H1 (cell line): ENCODE measurements at regions not wholly inside any gene's neighbourhood (a gene's known extent, or its start where the extent isn't known, plus 50 kb on each side); places are given as distances from the start of the nearest gene placed in this dataset.

Experiments
- CTCF ChIA-PET: fragments of 300-600 bp; sonication (Branson Sonifier 250); formaldehyde crosslinking; loops from one replicate; lab custom pipeline; 2021; ENCODE audit not compliant: partially characterized antibody; lab: Charles Lee
- POLR2A ChIA-PET: fragments of 300-600 bp; sonication (Branson Sonifier 250); formaldehyde crosslinking; loops from one replicate; lab custom pipeline; 2021; ENCODE audit warnings: inconsistent platforms; ENCODE audit not compliant: partially characterized antibody; lab: Charles Lee
- DNase-seq, 2 experiments: peaks; one replicate each; pipeline versions ENCODE4 v3.0.0 to v3.0.0-alpha.2; 2010 to 2022; ENCODE audit warnings: low spot score in 2 of 2, low read depth in 1 of 2, mixed read lengths in 1 of 2
- FAIRE-seq: peaks from 2 replicates; lab custom pipeline; 2011; peaks lifted over from hg19 to GRCh38; lab: Jason Lieb, UNC
- H2AFZ ChIP-seq: 2 replicates; pipeline ENCODE4 v1.8.1; 2012; ENCODE audit warnings: low read length, inconsistent platforms
- H2AK5ac ChIP-seq: 2 replicates; pipeline ENCODE4 v1.6.1; 2013; ENCODE audit warnings: low read depth, low read length
- H2BK120ac ChIP-seq: replicated peaks from 2 replicates; pipeline ENCODE3; 2013; ENCODE audit warnings: low read depth, low read length, inconsistent platforms
- H2BK12ac ChIP-seq: 2 replicates; pipeline ENCODE4 v1.6.1; 2013; ENCODE audit warnings: low read depth, low read length
- H2BK15ac ChIP-seq: 2 replicates; pipeline ENCODE4 v1.6.1; 2013; ENCODE audit warnings: low read length
- H2BK20ac ChIP-seq: 2 replicates; pipeline ENCODE4 v1.6.1; 2013; ENCODE audit warnings: low read length
- H2BK5ac ChIP-seq: 2 replicates; pipeline ENCODE4 v1.6.1; 2013; ENCODE audit warnings: low read depth, low read length
- H3K14ac ChIP-seq: 2 replicates; pipeline ENCODE4 v1.6.1; 2013; ENCODE audit warnings: inconsistent platforms; ENCODE audit not compliant: insufficient read length
- H3K18ac ChIP-seq: 2 replicates; pipeline ENCODE4 v1.6.1; 2013; ENCODE audit warnings: low read length; ENCODE audit errors: extremely low read depth
- H3K23ac ChIP-seq: 2 replicates; pipeline ENCODE4 v1.6.1; 2013; ENCODE audit warnings: inconsistent platforms; ENCODE audit not compliant: insufficient read length
- H3K23me2 ChIP-seq: 2 replicates; pipeline ENCODE4 v1.6.1; 2013; ENCODE audit warnings: low read depth, low read length
- H3K27ac ChIP-seq: 2 replicates; pipeline ENCODE4 v1.6.1; 2011; ENCODE audit warnings: low read depth, low read length, inconsistent platforms
- H3K27me3 ChIP-seq, 4 experiments: replicated peaks in 1 of 4; 1 replicate in 1 of 4; 2 replicates in 3 of 4; pipeline versions ENCODE4 v1.6.1 to v1.8.1; 2011 to 2013; ENCODE audit warnings: low read length in 3 of 4, mild to moderate bottlenecking in 3 of 4, inconsistent platforms in 2 of 4, mixed read lengths in 2 of 4, moderate library complexity in 1 of 4; ENCODE audit not compliant: control insufficient read depth in 3 of 4, insufficient read depth in 3 of 4; ENCODE audit errors: extremely low read depth in 1 of 4
- H3K36me3 ChIP-seq, 4 experiments: 2 replicates each; pipeline versions ENCODE4 v1.6.1 to v1.8.1; 2011 to 2013; ENCODE audit warnings: mild to moderate bottlenecking in 4 of 4, low read length in 3 of 4, moderate library complexity in 2 of 4, control low read depth in 1 of 4, inconsistent platforms in 1 of 4; ENCODE audit not compliant: insufficient read depth in 4 of 4, control insufficient read depth in 2 of 4
- H3K4ac ChIP-seq: replicated peaks from 2 replicates; pipeline ENCODE3; 2013; ENCODE audit warnings: low read length, low read depth, mixed read lengths, inconsistent platforms; ENCODE audit not compliant: insufficient read length
- H3K4me1 ChIP-seq, 4 experiments: replicated peaks in 1 of 4; 1 replicate in 1 of 4; 2 replicates in 3 of 4; pipeline versions ENCODE4 v1.6.1 to v1.8.1; 2011 to 2013; ENCODE audit warnings: low read length in 3 of 4, inconsistent platforms in 2 of 4, mixed read lengths in 1 of 4; ENCODE audit not compliant: insufficient read depth in 4 of 4, control insufficient read depth in 3 of 4
- H3K4me2 ChIP-seq, 2 experiments: 2 replicates each; pipeline versions ENCODE4 v1.6.1 to v1.8.1; 2011 to 2013; ENCODE audit warnings: low read depth in 2 of 2, low read length in 2 of 2, control low read depth in 1 of 2, inconsistent platforms in 1 of 2, mild to moderate bottlenecking in 1 of 2; ENCODE audit not compliant: insufficient read depth in 1 of 2
- H3K4me3 ChIP-seq, 4 experiments: fragments of 200-600, 300-600 bp in 1 of 4; sonication (generic), shearing (Covaris generic), sonication (Bioruptor Twin) in 1 of 4; 2 replicates each; pipeline versions ENCODE4 v1.5.1 to v1.8.1; 2011 to 2016; ENCODE audit warnings: low read length in 4 of 4, low read depth in 3 of 4, control low read depth in 2 of 4, inconsistent platforms in 2 of 4, mild to moderate bottlenecking in 2 of 4, mixed read lengths in 1 of 4, moderate library complexity in 1 of 4; ENCODE audit not compliant: insufficient read depth in 2 of 4; ENCODE audit errors: extremely low read depth in 1 of 4
- H3K56ac ChIP-seq: replicated peaks from 2 replicates; pipeline ENCODE3; 2013; ENCODE audit warnings: low read depth, mild to moderate bottlenecking, mixed read lengths, low read length, inconsistent platforms; ENCODE audit not compliant: insufficient read length
- H3K79me1 ChIP-seq: 2 replicates; pipeline ENCODE4 v1.6.1; 2013; ENCODE audit warnings: low read depth, low read length, control low read depth
- H3K79me2 ChIP-seq, 2 experiments: 2 replicates each; pipeline versions ENCODE4 v1.6.1 to v1.8.1; 2012 to 2013; ENCODE audit warnings: low read length in 2 of 2, mild to moderate bottlenecking in 2 of 2, inconsistent platforms in 1 of 2; ENCODE audit not compliant: insufficient read depth in 2 of 2, control insufficient read depth in 1 of 2
- H3K9ac ChIP-seq, 4 experiments: replicated peaks in 1 of 4; 1 replicate in 1 of 4; 2 replicates in 3 of 4; pipeline versions ENCODE4 v1.6.1 to v1.8.1; 2011 to 2013; ENCODE audit warnings: low read depth in 3 of 4, low read length in 3 of 4, control low read depth in 2 of 4, mild to moderate bottlenecking in 2 of 4, moderate library complexity in 2 of 4, inconsistent platforms in 1 of 4; ENCODE audit errors: extremely low read depth in 1 of 4
- H3K9me3 ChIP-seq, 2 experiments: 2 replicates each; pipeline versions ENCODE4 v1.6.1 to v1.8.1; 2012 to 2013; ENCODE audit warnings: mild to moderate bottlenecking in 2 of 2, moderate library complexity in 2 of 2, control low read depth in 1 of 2, inconsistent platforms in 1 of 2, low read depth in 1 of 2, low read length in 1 of 2, mixed read lengths in 1 of 2; ENCODE audit not compliant: insufficient read depth in 2 of 2
- H4K20me1 ChIP-seq, 2 experiments: replicated peaks in 1 of 2; 2 replicates each; pipeline versions ENCODE3 to v1.8.1; 2011 to 2013; ENCODE audit warnings: inconsistent platforms in 2 of 2, low read length in 2 of 2, mild to moderate bottlenecking in 1 of 2; ENCODE audit not compliant: insufficient read depth in 2 of 2, control insufficient read depth in 1 of 2
- H4K5ac ChIP-seq: 2 replicates; pipeline ENCODE4 v1.6.1; 2013; ENCODE audit warnings: low read length, low read depth, mixed read lengths, inconsistent platforms; ENCODE audit not compliant: insufficient read length
- H4K8ac ChIP-seq: 2 replicates; pipeline ENCODE4 v1.8.0; 2013; ENCODE audit warnings: mild to moderate bottlenecking, moderate library complexity, low read length, inconsistent platforms; ENCODE audit not compliant: insufficient read depth; ENCODE audit errors: extremely low read depth
- H4K91ac ChIP-seq: replicated peaks from 2 replicates; pipeline ENCODE3; 2013; ENCODE audit warnings: low read length, mixed read lengths, inconsistent platforms; ENCODE audit not compliant: insufficient read length
- CTCF ChIP-seq, 3 experiments: IDR thresholded peaks; 1 replicate in 2 of 3; 2 replicates in 1 of 3; pipeline versions ENCODE4 v1.5.1 to v1.6.1; 2011; ENCODE audit warnings: low read length in 3 of 3, mild to moderate bottlenecking in 3 of 3, inconsistent platforms in 2 of 3, low read depth in 1 of 3, moderate library complexity in 1 of 3; ENCODE audit not compliant: insufficient read depth in 1 of 3; ENCODE audit errors: control extremely low read depth in 1 of 3
- NANOG ChIP-seq: IDR thresholded peaks from 2 replicates; pipeline ENCODE4 v1.6.1; 2011; ENCODE audit warnings: low read length, low read depth, mild to moderate bottlenecking, inconsistent platforms; ENCODE audit not compliant: insufficient read depth, poor library complexity, severe bottlenecking
- TEAD4 ChIP-seq: IDR thresholded peaks from 2 replicates; pipeline ENCODE4 v1.6.1; 2012; ENCODE audit warnings: low read depth, low read length, inconsistent platforms, mixed read lengths
- WGBS, 2 experiments: shearing (Covaris generic) in 1 of 2; methylation state at CpG; one replicate each; pipeline versions ENCODE4 v1.1.6 to v1.1.7; 2013 to 2015; ENCODE audit warnings: low lambda C conversion rate in 2 of 2, mixed read lengths in 2 of 2, inconsistent platforms in 1 of 2, low coverage in 1 of 2, missing lambda C conversion rate in 1 of 2; ENCODE audit not compliant: insufficient replicate concordance in 2 of 2, insufficient coverage in 1 of 2, insufficient read length in 1 of 2; ENCODE audit errors: extremely low coverage in 1 of 2, missing lambda C conversion rate in 1 of 2; 5-methylcytosine and 5-hydroxymethylcytosine counted together

- ChIA-PET POLR2A (interaction anchor here (0.6 kb wide), 1 partner anchor 278 kb away, joined by 3 read pairs; no protein-coding TSS in a partner anchor), CTCF (no interaction called here)
- H4K20me1 ChIP-seq, result no peaks in the 10 kb centered on the region
- H3K36me3 ChIP-seq, result no peaks in the 10 kb centered on the region
- no peak overlapping the region for H3K23ac ChIP-seq
- peak overlapping the region; percentile 36; the same call in 1 of the 2 replicates for H2AFZ ChIP-seq
- H2AK5ac ChIP-seq, result no peak overlapping the region
- H2BK12ac ChIP-seq, result no peak overlapping the region
- no peak for DNase-seq
- no peaks in the 10 kb centered on the region for H3K79me1 ChIP-seq
- TF ChIP-seq TEAD4, result no peak
- TF ChIP-seq NANOG, result peak; percentile 13
- TF ChIP-seq CTCF (IDR thresholded peaks at IDR 0.05; ENCODE audit: control extremely low read depth in 1 of 3, insufficient read depth in 1 of 3, low read depth in 1 of 3, low read length in 3 of 3), result peak in 1 of 3 experiments; percentile 9; a peak in 1 of 4 replicates
- no peak overlapping the region for H3K14ac ChIP-seq
- no peak for FAIRE-seq
- no peak overlapping the region for H2BK15ac ChIP-seq
- no peak overlapping the region for H4K8ac ChIP-seq
- no peak overlapping the region for H4K5ac ChIP-seq
- no peaks in the 10 kb centered on the region for H3K79me2 ChIP-seq
- no peaks in the 10 kb centered on the region; a peak in 1 of 7 replicates for H3K27me3 ChIP-seq
- 71% methylated on average over 9 of the region's 9 CpGs; no CpG with 5 or more reads in 1 of the 2 experiments for WGBS, 2 experiments
- H3K9ac ChIP-seq, result no peak overlapping the region; a peak in 1 of 7 replicates
- H3K4me3 ChIP-seq, result no peak overlapping the region
- H2BK20ac ChIP-seq, result no peak overlapping the region; the same call in 1 of the 2 replicates
- H3K4me1 ChIP-seq, result peaks cover 2 to 9% (median 6%) of the 10 kb centered on the region in 4 experiments; a peak in 4 of 7 replicates
- H3K23me2 ChIP-seq, result no peaks in the 10 kb centered on the region
- H3K56ac ChIP-seq, result no peak overlapping the region
- H2BK120ac ChIP-seq, result no peak overlapping the region
- peak overlapping the region in 1 of 2 experiments; percentile 5; a peak in 1 of 4 replicates for H3K4me2 ChIP-seq
- peak overlapping the region; percentile 39; the same call in 1 of the 2 replicates for H3K18ac ChIP-seq
- no peak overlapping the region for H3K4ac ChIP-seq
- H3K27ac ChIP-seq, result no peak overlapping the region
- H3K9me3 ChIP-seq, result no peaks in the 10 kb centered on the region
- H2BK5ac ChIP-seq, result no peak overlapping the region
- H4K91ac ChIP-seq, result no peak overlapping the region
Measured at GRCh38 chr13:40390401-40390916, 276.0 kb downstream of the FOXO1 start.
